ENCODE measurements at regions not wholly inside any gene's neighbourhood (a gene's known extent, or its start where the extent isn't known, plus 50 kb on each side); places are given as distances from the start of the nearest gene placed in this dataset.

GRCh38 chr1:184141361-184141880, 89.9 kb downstream of the TSEN15 start:
- Histone ChIP-seq H3K4me3 (no peak overlapping the region), H3K4me2 (no peak overlapping the region), H3K27me3 (no peaks in the 10 kb centered on the region), H4K20me1 (no peaks in the 10 kb centered on the region), H3K4me1 (peaks cover 0 to 27% (median 4%) of the 10 kb centered on the region in 10 experiments; a peak in 10 of 20 replicates), H3K9ac (no peak overlapping the region), H3K36me3 (no peaks in the 10 kb centered on the region), H3K27ac (no peak overlapping the region), H3K9me3 (replicated peaks in 1 of 11) (peaks cover 2 to 7% (median 3%) of the 10 kb centered on the region in 11 experiments; a peak in 20 of 22 replicates)
- no peak for TF ChIP-seq Cebpa-rat (IDR thresholded peaks at IDR 0.05)

DNA sequence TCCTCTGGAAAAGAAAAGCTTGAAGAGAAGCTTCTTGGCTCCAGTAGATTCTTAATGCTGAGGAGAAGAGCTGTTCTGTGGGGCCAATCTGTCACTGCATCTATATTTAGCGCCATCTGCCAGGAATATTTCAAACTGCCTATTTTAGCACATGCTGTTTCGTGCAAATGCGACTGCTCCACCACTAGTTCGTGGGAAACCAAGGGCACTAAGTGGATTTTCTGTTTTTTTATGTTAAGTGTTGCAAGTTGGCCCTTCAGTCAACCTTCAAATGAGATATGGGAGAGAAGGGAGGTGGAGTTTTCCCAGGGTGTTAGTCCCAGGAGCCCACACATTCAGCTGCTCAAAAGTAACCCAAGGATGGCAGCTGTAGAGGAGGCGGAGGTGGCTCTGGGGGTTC, 91.9 kb downstream of the TSEN15 start:
- Histone ChIP-seq H3K4me2 (peak overlapping the region in 5 of 11 experiments; percentile 47 to 74 (median 63); a peak in 10 of 22 replicates), H3K4me3 (no peak overlapping the region)

DNA sequence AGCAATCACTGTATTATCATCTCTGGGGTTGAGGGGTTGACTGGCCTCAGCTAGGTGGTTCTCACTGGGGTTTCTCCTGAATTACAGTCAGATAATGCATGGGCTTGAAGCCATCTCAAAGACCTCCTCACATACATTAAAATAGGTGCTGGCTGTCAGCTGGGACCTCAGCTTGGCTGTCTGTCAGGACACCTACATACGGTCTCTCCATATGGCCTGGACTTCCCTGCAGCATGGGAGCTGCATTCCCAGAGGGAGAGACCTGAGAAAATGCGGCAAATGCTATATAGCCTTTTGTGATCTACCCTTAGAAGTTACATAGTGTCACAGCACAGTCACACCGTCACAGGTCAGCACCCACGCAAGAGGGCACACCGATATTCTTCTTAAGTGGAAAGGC, 93.6 kb downstream of the TSEN15 start:
- peaks cover 0 to 10% (median 0%) of the 10 kb centered on the region in 11 experiments; a peak in 2 of 22 replicates for H3K9me3 ChIP-seq (replicated peaks in 1 of 11)
- H3K4me1 ChIP-seq = peaks cover 0 to 48% (median 13%) of the 10 kb centered on the region in 10 experiments; a peak in 11 of 20 replicates
- no peak overlapping the region for H3K27ac ChIP-seq
- no peak for TF ChIP-seq Cebpa-rat (IDR thresholded peaks at IDR 0.05)
- H3K4me3 ChIP-seq = no peak overlapping the region
- no peak overlapping the region for H3K9ac ChIP-seq
- H3K27me3 ChIP-seq = no peaks in the 10 kb centered on the region
- H3K36me3 ChIP-seq = no peaks in the 10 kb centered on the region
- H3K4me2 ChIP-seq = no peak overlapping the region
- no peaks in the 10 kb centered on the region for H4K20me1 ChIP-seq

More for the DNA sequence above, 91.9 kb downstream of the TSEN15 start:
- Histone ChIP-seq H3K9ac (peak overlapping the region in 1 of 11 experiments; percentile 20; a peak in 1 of 22 replicates), H3K4me1 (peaks cover 0 to 37% (median 13%) of the 10 kb centered on the region in 10 experiments; a peak in 11 of 20 replicates), H3K36me3 (no peaks in the 10 kb centered on the region), H3K9me3 (replicated peaks in 1 of 11) (peaks cover 0 to 10% (median 0%) of the 10 kb centered on the region in 11 experiments; a peak in 2 of 22 replicates), H4K20me1 (no peaks in the 10 kb centered on the region), H3K27ac (peak overlapping the region in 2 of 11 experiments; percentile 18 to 21; a peak in 3 of 22 replicates), H3K27me3 (no peaks in the 10 kb centered on the region)
- no peak for TF ChIP-seq Cebpa-rat (IDR thresholded peaks at IDR 0.05)

GRCh38 chr1:184146202-184146601, 94.7 kb downstream of the TSEN15 start:
- no peaks in the 10 kb centered on the region for H3K36me3 ChIP-seq
- no peak overlapping the region for H3K9ac ChIP-seq
- H3K4me2 ChIP-seq = no peak overlapping the region
- H3K4me3 ChIP-seq = no peak overlapping the region
- H3K9me3 ChIP-seq (replicated peaks in 1 of 11) = peaks cover 0 to 10% (median 0%) of the 10 kb centered on the region in 11 experiments; a peak in 2 of 22 replicates
- H4K20me1 ChIP-seq = no peaks in the 10 kb centered on the region
- no peak for TF ChIP-seq Cebpa-rat (IDR thresholded peaks at IDR 0.05)
- no peak overlapping the region for H3K27ac ChIP-seq
- H3K27me3 ChIP-seq = no peaks in the 10 kb centered on the region
- H3K4me1 ChIP-seq = peaks cover 0 to 60% (median 23%) of the 10 kb centered on the region in 10 experiments; a peak in 16 of 20 replicates

- Histone ChIP-seq H3K4me1 (peaks cover 16 to 84% (median 58%) of the 10 kb centered on the region in 10 experiments), H3K9ac (peak overlapping the region in 3 of 11 experiments; percentile 2 to 81 (median 49); a peak in 6 of 22 replicates), H3K9me3 (replicated peaks in 1 of 11) (peaks cover 0 to 10% (median 0%) of the 10 kb centered on the region in 11 experiments; a peak in 2 of 22 replicates), H3K4me3 (peak overlapping the region in 2 of 10 experiments; percentile 54 to 63; a peak in 1 of 20 replicates), H3K4me2 (peak overlapping the region; percentile 77 to 96 (median 89); a peak in 20 of 22 replicates), H3K27me3 (no peaks in the 10 kb centered on the region), H3K36me3 (no peaks in the 10 kb centered on the region), H3K27ac (peak overlapping the region in 9 of 11 experiments; percentile 62 to 94 (median 79); a peak in 17 of 22 replicates), H4K20me1 (no peaks in the 10 kb centered on the region)
- no peak for TF ChIP-seq Cebpa-rat (IDR thresholded peaks at IDR 0.05)
These were observed 99.4 kb downstream of the TSEN15 start for GRCh38 chr1:184150776-184151531.

DNA sequence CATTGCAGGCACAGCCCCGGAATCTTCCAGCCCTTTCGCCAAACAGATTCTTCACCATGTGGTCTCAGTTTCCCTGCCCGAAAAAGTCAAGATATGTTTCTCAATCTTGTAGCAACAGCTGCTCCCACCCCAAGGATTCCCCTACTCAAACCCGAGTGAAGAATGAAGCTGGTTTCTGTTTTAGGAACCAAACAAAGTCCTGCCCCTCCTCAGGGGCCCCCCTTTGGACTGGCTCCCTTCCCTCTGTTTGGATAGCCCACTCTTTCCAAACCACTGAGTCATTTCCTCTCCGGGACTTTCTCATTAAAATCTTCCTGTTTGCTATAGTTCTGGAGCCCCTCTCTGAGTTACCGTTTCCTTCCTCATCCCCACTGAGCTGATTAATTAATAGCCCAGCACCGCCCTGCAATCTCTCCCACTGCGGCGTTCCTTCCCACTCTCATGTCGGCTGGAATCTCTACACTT, 100.9 kb downstream of the TSEN15 start:
- H3K4me3 ChIP-seq = peak overlapping the region in 8 of 10 experiments; percentile 29 to 63 (median 50); a peak in 15 of 20 replicates
- TF ChIP-seq Cebpa-rat (IDR thresholded peaks at IDR 0.05) = peak in 3 of 11 experiments; percentile 10 to 51 (median 24); a peak in 2 of 22 replicates
- no peaks in the 10 kb centered on the region for H4K20me1 ChIP-seq
- peak overlapping the region; percentile 37 to 81 (median 65); a peak in 20 of 22 replicates for H3K9ac ChIP-seq
- H3K27me3 ChIP-seq = no peaks in the 10 kb centered on the region
- no peaks in the 10 kb centered on the region for H3K9me3 ChIP-seq (replicated peaks in 1 of 11)
- peak overlapping the region; percentile 77 to 96 (median 89) for H3K4me2 ChIP-seq
- peaks cover 16 to 95% (median 65%) of the 10 kb centered on the region in 10 experiments for H3K4me1 ChIP-seq
- H3K36me3 ChIP-seq = no peaks in the 10 kb centered on the region
- peak overlapping the region in 10 of 11 experiments; percentile 62 to 94 (median 78); a peak in 20 of 22 replicates for H3K27ac ChIP-seq

GRCh38 chr1:184152974-184153373, 101.4 kb downstream of the TSEN15 start:
- Histone ChIP-seq H3K9me3 (replicated peaks in 1 of 11) (no peaks in the 10 kb centered on the region), H3K36me3 (no peaks in the 10 kb centered on the region), H3K4me1 (peaks cover 16 to 95% (median 64%) of the 10 kb centered on the region in 10 experiments), H3K4me3 (peak overlapping the region in 8 of 10 experiments; percentile 29 to 63 (median 50); a peak in 16 of 20 replicates), H4K20me1 (no peaks in the 10 kb centered on the region), H3K27me3 (no peaks in the 10 kb centered on the region), H3K9ac (peak overlapping the region in 10 of 11 experiments; percentile 39 to 81 (median 70); a peak in 19 of 22 replicates), H3K27ac (peak overlapping the region in 10 of 11 experiments; percentile 62 to 94 (median 78); a peak in 20 of 22 replicates), H3K4me2 (peak overlapping the region; percentile 77 to 96 (median 89))
- TF ChIP-seq Cebpa-rat (IDR thresholded peaks at IDR 0.05) = no peak

GRCh38 chr1:184153731-184154130, 102.2 kb downstream of the TSEN15 start:
- no peak overlapping the region; a peak in 1 of 20 replicates for H3K4me3 ChIP-seq
- peaks cover 16 to 96% (median 67%) of the 10 kb centered on the region in 10 experiments for H3K4me1 ChIP-seq
- peak overlapping the region in 8 of 11 experiments; percentile 62 to 94 (median 81); a peak in 15 of 22 replicates for H3K27ac ChIP-seq
- peak overlapping the region in 4 of 11 experiments; percentile 1 to 79 (median 50); a peak in 5 of 22 replicates for H3K9ac ChIP-seq
- H3K36me3 ChIP-seq = no peaks in the 10 kb centered on the region
- no peaks in the 10 kb centered on the region for H4K20me1 ChIP-seq
- TF ChIP-seq Cebpa-rat (IDR thresholded peaks at IDR 0.05) = no peak
- peak overlapping the region in 9 of 11 experiments; percentile 77 to 96 (median 89); a peak in 17 of 22 replicates for H3K4me2 ChIP-seq
- no peaks in the 10 kb centered on the region for H3K9me3 ChIP-seq (replicated peaks in 1 of 11)
- no peaks in the 10 kb centered on the region for H3K27me3 ChIP-seq

Data from BLaER1 treated with 17β-estradiol and CSF1 and Interleukin-3, amounts not matched to agents 10 nM and 100 nM (cell line).